GM19455 (cell line): ENCODE measurements at regions not wholly inside any gene's neighbourhood (a gene's known extent, or its start where the extent isn't known, plus 50 kb on each side); places are given as distances from the start of the nearest gene placed in this dataset.

Source experiments
- ATAC-seq: cut with Tn5 transposase; IDR thresholded peaks from one replicate; pipeline ENCODE4 v1.9.1; 2021; ENCODE audit not compliant: unreplicated experiment

DNA sequence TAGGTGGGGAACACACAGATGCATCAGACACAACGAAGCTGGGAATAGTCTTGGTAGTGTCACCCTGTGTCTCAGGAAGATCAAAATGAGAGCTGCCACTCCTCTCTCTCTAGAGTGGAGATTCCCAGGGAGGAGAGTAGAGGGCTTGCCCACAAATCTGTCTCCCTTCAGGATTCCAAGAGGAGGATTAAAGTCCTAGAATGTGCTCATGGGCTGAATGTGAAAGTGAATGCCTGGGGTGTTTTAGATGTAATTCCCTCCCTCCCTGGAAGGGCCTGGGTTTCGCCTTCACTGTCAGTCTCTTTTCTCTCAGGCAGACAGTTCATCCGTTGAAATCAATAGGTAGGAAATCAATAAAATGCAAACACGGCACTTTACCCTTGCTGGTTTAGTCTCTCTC lies 282.6 kb upstream of the PPARGC1A start:
- no peak for ATAC-seq

DNA sequence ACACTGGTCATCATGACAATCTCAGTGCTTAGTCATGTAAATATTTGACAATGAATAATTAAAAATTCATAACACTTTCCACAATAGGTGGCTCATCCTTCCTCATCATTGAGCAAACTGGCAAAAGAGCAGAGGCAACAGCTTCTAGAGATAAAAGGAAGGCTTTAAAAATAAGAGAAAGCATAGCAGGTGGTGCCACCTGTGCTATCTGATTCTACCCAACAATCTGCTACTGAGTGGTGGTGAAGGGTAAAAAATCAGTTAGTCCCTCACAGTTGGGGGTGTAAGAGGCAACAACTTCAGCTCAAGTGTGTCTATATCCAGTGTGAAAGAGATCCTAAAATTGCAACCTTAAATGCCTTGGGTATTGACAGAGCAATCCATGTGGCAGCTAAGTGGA lies 280.1 kb upstream of the PPARGC1A start:
- ATAC-seq = no peak

DNA sequence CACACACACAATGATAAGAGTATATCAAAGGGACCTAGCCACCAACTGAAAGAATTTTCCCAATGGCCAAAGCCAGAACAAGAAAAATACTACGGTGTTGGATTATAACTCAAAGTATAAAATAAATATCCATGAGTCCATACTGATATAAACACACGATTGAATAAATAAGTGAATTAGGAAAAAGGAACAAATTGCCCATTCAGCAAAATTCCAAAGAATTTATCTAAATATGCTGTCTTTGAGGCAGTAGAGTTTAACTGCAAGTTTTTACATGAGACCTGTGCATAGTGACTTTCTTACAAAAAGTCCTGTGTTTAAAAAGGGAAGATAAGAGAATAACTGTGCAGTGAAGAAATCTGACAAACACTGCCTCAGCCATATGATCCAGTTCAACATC lies 278.8 kb upstream of the PPARGC1A start:
- no peak for ATAC-seq

DNA sequence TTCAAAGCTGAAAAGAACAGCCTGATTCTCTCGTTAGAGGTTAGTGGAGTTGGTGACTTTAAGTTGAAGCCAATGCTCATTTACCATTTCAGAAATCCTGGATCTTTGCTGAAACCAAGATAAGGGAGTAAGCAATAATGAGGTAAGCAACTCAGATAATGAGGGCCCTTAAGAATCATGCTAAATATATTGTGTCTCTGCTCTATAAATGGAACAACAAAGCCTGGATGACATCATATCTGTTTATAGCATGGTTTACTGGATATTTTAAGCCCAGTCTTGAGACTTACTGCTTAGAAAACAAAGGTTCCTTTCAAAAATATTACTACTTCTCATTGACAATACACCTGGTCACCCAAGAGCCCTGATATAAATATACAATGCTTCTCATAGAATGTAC lies 276.7 kb upstream of the PPARGC1A start:
- no peak for ATAC-seq

DNA sequence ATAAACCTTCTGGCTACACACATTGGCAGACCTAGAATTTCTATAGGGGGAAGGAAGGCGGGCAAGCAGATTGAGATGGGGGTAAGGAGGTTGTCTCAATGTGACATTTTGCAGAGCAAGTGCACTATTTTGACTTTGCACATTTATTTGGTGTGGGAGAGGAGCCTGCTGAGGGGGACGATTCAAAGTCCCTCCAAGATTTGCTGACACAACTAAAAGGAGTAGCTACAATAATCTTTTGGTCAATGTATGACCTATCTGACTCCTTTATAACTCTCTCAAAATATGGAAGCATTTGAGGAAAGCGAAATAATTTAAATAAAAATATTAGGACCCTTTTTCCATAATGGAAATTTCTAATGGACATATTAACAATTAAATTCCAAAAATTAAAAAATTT lies 274.9 kb upstream of the PPARGC1A start:
- ATAC-seq = no peak

DNA sequence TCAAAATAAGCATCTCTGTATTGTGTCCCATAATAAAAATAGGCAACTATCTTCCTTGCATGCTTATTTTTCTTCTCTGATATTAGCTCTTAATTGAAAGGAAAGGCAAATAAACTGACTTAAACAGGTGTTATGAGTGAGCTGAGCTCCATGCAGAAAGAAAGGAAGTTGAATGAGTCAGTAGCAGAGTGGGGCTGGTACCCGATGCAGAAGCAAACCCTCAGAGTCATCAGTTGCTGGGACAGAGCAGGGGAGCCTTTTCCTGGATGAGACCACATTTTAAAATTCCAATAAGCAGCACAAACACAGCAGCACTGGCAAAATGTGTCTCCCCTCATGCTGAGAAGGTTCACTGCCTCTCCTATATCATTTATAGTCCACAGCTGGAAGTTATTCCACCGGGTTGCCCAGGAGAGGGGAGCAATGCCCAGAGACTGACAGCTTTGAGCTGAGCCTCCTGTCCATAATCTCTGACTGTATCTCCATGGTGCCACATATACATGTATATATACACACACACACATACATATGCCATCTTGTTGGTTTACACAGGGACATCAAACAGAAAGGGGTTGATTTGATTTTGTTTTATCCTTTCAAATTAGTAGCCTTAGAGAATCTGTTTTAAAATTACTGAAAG lies 274.3 kb upstream of the PPARGC1A start:
- no peak for ATAC-seq

DNA sequence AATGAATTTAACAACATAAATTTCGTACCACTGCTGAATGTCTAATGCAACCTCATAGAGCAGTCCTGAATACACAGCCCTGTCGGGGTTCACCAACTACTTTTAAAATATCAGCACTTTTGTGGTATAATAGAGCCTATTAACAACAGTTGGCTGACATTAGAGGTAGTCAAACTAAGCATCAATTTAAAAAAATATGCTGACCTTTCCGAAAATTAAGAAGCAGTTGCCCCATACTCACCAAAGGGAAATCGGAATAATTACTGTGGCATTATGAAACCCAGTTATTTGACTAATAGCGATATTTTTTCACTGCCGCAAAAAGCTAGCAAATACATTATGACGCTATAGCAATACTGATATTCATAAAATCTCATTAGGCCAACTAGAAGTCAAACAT lies 273.5 kb upstream of the PPARGC1A start:
- ATAC-seq = no peak

DNA sequence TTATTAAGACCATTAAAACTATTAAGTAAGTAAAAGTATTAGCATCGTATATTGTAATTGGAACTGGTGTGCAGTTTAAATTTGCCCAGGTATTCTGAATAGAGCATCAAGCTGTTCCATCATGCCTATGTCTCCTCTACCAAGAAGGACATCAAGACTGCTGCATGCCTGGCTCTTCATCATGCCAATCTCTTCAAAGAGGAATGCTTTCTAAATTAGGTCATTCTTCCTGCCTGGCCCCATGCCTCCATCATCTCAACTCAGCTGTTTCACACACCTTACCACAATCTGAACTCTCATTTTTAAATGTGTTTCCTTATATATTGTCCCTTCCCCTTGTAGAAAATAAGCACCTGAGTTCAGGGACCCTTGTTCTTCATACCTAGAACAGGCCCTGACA lies 270.5 kb upstream of the PPARGC1A start:
- no peak for ATAC-seq

DNA sequence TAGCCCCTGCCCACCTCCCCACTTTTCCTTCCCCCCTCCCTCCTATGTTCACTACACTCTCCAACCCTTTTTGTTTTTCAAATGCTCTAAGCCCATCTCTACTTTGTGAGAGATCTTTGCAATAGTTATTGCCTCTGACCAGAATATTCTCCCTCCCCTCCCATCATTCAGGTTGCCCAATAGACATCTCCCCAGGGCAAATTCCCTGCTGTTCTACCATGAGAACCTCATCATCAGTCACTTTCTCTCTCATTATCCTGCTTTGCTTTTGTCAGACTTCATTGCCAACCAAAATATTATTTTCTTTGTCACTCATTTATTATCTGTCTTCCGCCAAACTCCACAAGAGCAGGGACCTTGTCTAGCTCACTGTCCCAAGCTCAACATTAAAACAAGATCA lies 268.2 kb upstream of the PPARGC1A start:
- ATAC-seq = no peak

DNA sequence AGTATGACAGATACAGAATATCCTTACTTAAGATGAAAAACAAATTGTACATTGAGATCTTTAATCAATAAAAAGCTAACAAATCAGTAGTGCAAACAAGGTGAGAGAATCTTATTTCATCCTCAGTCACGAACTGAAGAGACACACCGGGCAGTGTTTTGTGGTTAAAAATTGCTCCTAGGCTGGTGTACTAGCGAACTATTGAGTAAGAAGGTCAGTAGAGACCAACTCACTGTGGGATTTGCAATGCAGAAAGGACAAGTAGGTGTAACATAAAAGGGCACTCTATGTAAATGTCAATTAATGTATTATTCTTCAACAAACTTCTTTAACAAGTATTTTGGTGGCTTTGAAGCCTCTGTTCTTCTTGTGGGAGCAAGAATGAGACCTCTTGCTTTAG lies 260.2 kb upstream of the PPARGC1A start:
- no peak for ATAC-seq

DNA sequence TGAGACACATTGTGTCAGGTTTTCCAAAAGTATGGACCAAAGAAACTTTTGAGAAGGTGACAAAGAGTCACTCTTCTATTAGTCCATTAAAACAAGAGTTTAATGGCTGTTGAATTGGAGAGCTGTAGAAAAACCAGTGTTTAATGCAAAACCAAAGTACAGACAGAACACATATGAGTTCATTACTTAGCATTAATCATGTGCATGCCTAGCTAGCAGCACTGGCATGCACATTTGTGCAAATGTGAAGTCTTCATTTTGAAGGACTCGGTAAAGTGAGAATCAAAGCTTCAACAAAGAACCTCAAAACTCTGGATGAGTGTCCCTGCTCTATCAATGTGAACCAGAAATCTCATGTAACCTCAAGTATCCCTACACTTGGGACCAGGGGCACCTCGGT lies 256.3 kb upstream of the PPARGC1A start:
- no peak for ATAC-seq

DNA sequence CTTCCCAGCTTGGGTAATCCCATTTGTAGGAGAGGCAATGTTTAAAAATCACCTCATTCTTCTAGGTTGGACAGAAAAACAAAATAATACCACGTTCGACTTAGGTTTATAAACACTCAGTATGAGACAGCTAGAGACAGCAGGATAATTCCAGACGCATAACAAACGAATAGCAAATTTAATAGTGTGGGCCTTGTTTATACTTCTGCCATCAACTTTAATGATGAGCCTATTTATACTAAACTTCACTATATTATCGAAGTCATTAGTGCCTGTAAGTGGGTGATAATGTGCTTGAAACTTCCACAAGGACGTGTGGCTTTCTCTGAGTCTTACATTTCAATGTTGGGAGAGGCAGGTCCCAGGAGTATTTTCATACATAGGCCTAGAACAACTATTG lies 255.7 kb upstream of the PPARGC1A start:
- ATAC-seq = no peak

DNA sequence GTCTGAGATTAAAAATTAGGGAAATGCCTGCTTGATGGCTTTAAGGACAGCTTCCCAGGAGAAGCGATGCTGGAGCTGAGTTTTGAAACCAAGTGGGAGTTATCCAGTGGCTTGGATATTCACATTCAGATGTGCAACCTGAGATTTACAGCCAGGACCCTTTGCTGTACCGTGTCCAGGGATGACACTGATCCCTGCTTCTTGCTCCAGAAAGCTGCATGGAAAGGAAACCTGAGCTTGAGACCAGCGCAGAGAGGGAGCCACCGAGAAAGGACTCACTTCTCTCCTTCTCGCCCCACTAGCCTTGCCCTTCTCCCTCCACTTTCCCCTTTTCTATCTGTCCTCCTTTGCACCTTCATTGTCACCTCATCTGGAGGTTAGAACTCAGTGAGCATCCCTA lies 254.5 kb upstream of the PPARGC1A start:
- ATAC-seq = no peak

DNA sequence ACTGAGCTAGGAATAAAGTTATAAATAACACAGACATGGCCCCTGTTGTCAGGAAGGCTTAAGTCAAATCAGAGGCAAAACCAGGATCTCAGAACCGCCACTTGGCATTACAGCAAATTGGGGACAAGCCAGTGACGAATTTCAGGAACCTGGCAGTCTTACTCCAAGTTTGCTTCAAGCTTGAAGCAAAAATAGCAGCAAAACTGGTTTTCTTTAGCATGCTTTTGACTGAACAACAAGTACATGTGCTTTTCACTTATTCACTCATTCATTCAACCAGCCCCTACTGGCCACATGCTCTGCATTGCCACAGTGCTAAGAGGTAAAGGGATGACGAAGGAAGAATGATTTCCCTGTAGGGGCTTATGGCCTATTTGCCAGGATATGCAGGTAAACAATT lies 253.9 kb upstream of the PPARGC1A start:
- no peak for ATAC-seq

DNA sequence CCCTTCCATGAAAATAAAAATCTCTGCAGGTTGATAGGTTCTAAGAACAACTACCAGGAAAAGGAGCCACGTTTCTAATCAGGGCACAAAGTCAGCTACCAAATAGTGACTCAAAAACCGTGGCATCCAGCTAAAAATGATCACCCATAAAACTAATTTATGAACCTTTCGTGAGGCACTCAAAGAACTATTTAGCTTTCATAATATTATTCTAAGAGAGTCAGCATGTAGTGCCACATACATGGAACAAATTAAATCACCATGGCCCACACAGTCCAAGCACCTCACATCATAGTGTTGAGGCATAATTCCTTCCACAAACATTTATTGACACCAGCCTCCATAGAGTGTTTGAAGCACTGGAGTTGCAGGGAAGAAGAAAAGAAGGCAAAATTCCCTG lies 252.0 kb upstream of the PPARGC1A start:
- ATAC-seq = no peak

DNA sequence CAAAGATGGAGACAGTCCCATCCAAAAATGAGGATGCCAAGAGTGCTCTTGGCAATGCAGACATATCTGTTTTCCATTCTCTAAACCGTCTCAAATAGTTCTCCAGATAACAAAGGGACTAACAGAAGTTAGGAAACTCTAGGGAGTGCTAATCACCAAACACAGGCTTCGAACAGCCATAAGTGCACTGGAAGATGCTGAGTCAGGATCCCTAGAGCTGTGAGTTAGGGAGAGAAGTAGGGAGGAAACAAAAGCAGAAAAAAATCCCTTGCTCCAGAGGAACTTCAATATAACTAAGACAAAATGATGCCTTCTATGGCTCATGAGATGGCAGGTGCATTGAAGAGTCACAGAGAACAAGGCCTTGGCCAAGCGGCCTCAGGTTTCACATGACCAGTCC lies 251.0 kb upstream of the PPARGC1A start:
- no peak for ATAC-seq

DNA sequence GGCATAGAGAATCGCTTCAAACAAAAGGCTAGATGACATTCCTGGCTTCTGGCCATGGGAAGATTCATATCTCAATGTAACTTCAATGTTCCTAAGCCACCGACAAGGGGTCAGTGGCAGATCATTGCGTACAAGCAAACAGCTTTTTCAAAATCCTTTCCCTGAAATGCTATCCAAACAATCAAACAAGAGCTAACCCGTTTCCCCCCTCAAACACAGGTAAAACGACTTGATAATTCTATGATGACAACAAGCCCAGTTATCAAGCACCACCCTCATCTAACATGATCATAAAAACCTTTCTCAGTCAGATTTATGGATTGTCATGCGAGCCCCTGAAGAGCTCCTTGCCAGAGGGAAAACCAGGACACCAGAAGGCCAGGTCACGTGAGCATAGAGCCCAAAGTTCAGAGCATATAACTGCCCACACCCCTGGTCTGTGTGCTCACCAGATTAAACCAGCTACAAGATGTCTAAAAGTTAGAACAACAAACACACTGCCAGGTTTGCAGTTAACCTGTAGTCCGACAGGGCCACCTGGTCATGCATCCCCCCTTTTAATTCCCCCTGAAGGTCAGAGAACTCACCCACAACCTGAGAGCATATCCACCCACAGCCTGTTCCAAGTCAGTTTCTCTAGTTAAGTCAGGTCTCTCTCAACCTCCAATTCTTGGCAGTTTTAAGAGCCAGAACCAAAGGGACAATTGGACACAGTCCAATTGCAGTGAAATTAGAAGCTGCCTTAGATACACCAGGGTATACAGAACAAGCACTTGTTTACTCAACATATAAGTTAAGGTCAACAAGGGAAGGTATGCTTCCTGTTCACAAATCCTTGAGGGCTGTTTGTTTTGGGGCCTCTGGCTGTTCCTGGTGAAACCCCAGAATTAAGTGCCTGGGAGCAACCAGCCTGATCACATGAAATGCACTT lies 248.1 kb upstream of the PPARGC1A start:
- no peak for ATAC-seq

DNA sequence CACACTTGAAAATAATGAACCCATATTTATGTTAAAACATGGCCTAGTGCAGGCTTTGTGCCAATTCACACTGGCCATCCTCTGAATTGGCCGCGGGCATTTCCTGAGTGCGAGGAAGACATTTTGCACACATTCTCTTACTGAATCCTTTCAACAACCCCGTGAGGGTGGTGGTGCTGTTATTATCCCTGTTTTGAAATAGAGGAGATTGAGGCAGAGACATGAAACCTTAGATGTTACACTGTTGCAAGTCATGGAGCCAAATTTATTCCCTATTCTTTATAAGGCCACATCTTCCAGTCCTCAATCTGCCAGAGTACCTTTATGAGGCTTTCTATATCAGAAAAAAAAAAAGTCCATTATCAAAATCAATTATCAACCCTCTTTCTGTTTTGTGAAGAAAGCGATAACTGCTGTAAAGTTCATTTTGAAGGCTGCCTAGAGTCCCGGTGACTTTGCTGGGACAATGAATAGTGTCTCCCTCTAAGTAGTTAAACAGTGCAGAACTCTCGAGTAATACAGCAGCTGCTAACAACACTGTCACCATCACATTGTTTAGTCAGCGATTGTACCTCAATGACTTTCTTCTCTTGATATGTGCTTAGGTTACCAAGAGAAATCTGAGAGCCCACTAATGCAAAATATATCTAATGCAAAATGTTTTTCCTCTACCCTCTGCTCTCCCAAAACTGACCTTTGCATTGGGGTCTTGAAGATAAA lies 242.3 kb upstream of the PPARGC1A start:
- no peak for ATAC-seq

DNA sequence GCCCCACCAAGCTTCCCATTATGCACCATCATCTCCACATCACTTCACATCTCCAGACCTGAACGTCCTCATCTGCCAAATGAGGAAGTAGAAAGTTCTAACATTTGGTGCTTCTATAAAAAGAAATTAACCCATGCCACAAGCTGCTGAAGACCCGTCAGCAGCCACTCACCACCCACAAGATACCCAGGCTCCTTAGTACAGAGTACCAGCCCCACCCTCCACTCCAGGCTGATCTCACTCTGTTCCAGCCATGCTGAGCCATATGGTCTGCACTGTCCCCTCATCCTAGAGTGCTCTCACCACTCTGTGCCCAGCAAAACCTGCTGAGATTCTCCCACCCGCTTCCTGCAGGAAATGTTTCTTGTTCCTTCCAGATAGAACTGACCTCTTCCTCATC lies 240.8 kb upstream of the PPARGC1A start:
- ATAC-seq = no peak

DNA sequence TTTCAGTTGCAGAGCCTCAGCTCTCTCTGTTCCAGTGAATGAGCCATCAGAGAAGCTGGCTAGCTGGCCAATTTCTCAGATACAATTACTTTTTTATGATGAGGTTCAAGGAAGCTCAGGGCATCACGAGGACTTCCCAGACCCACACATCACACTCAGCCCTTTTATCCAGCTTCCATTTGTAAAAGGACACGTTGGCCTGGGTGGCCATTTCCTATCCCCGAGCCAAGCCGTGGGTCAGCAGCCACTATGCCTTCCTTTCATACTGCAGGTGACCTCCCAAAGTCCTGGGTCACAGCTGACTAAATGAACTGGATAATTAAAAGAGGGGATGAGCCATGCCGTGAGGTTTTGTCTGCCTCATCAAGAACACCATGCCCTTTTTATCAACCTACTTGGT lies 236.9 kb upstream of the PPARGC1A start:
- ATAC-seq = no peak

DNA sequence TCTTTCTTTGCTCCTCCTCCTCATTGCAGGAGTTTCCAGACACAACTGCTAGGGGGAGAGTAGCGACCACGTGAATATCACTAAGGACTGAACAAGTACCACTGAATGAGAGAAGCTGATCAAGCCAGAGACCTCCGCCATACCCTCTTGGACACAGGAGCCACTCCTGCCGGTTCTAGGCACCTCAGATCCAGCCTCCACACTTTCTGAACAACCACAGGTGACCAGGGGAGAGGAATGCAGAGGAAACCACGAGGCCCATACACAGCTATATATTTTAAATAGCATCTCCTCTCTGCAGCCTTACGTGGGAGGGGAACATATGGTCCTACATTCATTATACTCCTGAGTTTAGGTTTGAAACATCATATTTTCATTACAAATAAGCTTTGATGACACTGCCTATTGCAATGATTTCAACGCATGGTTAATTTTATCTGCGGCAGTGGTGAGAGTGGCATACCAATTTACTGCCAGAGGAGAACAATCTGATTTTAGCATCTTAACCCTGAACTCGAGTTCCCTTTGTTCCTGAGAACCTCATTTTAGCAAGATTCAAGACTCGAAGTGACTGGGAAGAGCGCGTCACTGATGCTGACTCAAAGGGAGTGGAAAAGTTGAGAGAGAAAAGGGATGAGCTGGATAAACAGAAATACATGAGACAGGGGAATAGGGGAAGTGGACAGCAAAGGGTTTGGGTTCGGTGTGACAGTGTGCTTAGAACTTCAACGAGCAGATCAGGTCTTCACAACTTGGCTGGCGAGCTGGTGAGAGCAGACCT lies 231.7 kb upstream of the PPARGC1A start:
- no peak for ATAC-seq
